ENCODE measurements at regions not wholly inside any gene's neighbourhood (a gene's known extent, or its start where the extent isn't known, plus 50 kb on each side); places are given as distances from the start of the nearest gene placed in this dataset.

GRCh38 chr1:187053876-187054275, 225.1 kb downstream of the PLA2G4A start:
- TF ChIP-seq CTCF (IDR thresholded peaks at IDR 0.05) = no peak
- no peak for TF ChIP-seq POLR2A (IDR thresholded peaks at IDR 0.05)

Data from esophagus squamous epithelium (tissue), 4 donors.